Smooth muscle cell (in vitro differentiated cells): ENCODE measurements at regions not wholly inside any gene's neighbourhood (a gene's known extent, or its start where the extent isn't known, plus 50 kb on each side); places are given as distances from the start of the nearest gene placed in this dataset.

Experiments
- DNase-seq: peaks from one replicate; lab custom pipeline; 2025; ENCODE audit not compliant: unreplicated experiment; lab: John Stamatoyannopoulos, UW
- H2AFZ ChIP-seq: fragments of 200-600 bp; sonication (generic); 2 replicates; pipeline ENCODE4 v1.6.0; 2016; ENCODE audit warnings: antibody characterized with exemption, low read depth, mild to moderate bottlenecking
- H3F3A ChIP-seq: fragments of 200-600 bp; sonication (generic); 2 replicates; pipeline ENCODE4 v1.6.0; 2017; ENCODE audit warnings: antibody characterized with exemption, low read depth
- H3K27ac ChIP-seq: fragments of 200-600 bp; sonication (generic); 2 replicates; pipeline ENCODE4 v1.5.1; 2016; ENCODE audit warnings: low read depth, mild to moderate bottlenecking
- H3K27me3 ChIP-seq: fragments of 200-600 bp; sonication (generic); 2 replicates; pipeline ENCODE4 v1.6.1; 2016; ENCODE audit warnings: low read depth, mild to moderate bottlenecking
- H3K36me3 ChIP-seq: fragments of 200-600 bp; sonication (generic); 2 replicates; pipeline ENCODE4 v1.5.1; 2016; ENCODE audit warnings: low read depth
- H3K4me1 ChIP-seq: fragments of 200-600 bp; sonication (generic); 2 replicates; pipeline ENCODE4 v1.5.1; 2016; ENCODE audit warnings: low read depth
- H3K4me2 ChIP-seq: fragments of 200-600 bp; sonication (generic); 2 replicates; pipeline ENCODE4 v1.6.0; 2016; ENCODE audit warnings: mild to moderate bottlenecking
- H3K4me3 ChIP-seq: fragments of 200-600 bp; sonication (generic); 2 replicates; pipeline ENCODE4 v1.5.1; 2016; ENCODE audit warnings: mild to moderate bottlenecking
- H3K79me2 ChIP-seq: fragments of 200-600 bp; sonication (generic); 2 replicates; pipeline ENCODE4 v1.6.0; 2016; ENCODE audit warnings: low read depth, mild to moderate bottlenecking
- H3K9ac ChIP-seq: fragments of 200-600 bp; sonication (generic); 2 replicates; pipeline ENCODE4 v1.6.0; 2016; ENCODE audit warnings: low read depth
- H3K9me3 ChIP-seq: fragments of 200-600 bp; sonication (generic); replicated peaks from 2 replicates; pipeline ENCODE4 v1.5.1; 2016; ENCODE audit warnings: low read depth
- H4K20me1 ChIP-seq: fragments of 200-600 bp; sonication (generic); 2 replicates; pipeline ENCODE4 v1.6.0; 2016; ENCODE audit warnings: low read depth
- CTCF ChIP-seq: fragments of 200-600 bp; sonication (generic); IDR thresholded peaks from 2 replicates; pipeline ENCODE4 v1.5.1; 2017; ENCODE audit warnings: borderline replicate concordance, mild to moderate bottlenecking, antibody characterized with exemption; ENCODE audit not compliant: insufficient read depth, poor library complexity, severe bottlenecking
- WGBS: methylation state at CpG from one replicate; pipeline ENCODE4 v1.1.7; 2016; ENCODE audit warnings: low lambda C conversion rate; 5-methylcytosine and 5-hydroxymethylcytosine counted together

- H3K9ac ChIP-seq: no peak overlapping the region
- no peaks in the 10 kb centered on the region for H4K20me1 ChIP-seq
- H3K27me3 ChIP-seq: no peaks in the 10 kb centered on the region
- H3K36me3 ChIP-seq: no peaks in the 10 kb centered on the region
- H3K4me1 ChIP-seq: no peaks in the 10 kb centered on the region
- no peak overlapping the region for H3K4me3 ChIP-seq
- no peak for DNase-seq
- no peak overlapping the region for H3K4me2 ChIP-seq
- H3K79me2 ChIP-seq: no peaks in the 10 kb centered on the region
- H3K9me3 ChIP-seq: no peaks in the 10 kb centered on the region
- H3F3A ChIP-seq: no peaks in the 10 kb centered on the region
- H2AFZ ChIP-seq: no peak overlapping the region
- TF ChIP-seq CTCF: no peak
- WGBS: 91% methylated on average over 3 of the region's 3 CpGs
- no peak overlapping the region for H3K27ac ChIP-seq
These were observed 107.0 kb downstream of the SLC24A2 start for GRCh38 chr9:19681846-19682245.

- H3K9me3 ChIP-seq: no peaks in the 10 kb centered on the region
- no peaks in the 10 kb centered on the region for H4K20me1 ChIP-seq
- 22% methylated on average over 5 of the region's 5 CpGs for WGBS
These were observed 110.9 kb downstream of the SLC24A2 start for GRCh38 chr9:19677924-19678323.

GRCh38 chr9:19675492-19675891 is 113.3 kb downstream of the SLC24A2 start:
- no peaks in the 10 kb centered on the region for H4K20me1 ChIP-seq
- no peaks in the 10 kb centered on the region for H3K4me1 ChIP-seq
- no peak overlapping the region for H3K27ac ChIP-seq
- no peak overlapping the region for H3K4me2 ChIP-seq
- no peaks in the 10 kb centered on the region for H3K36me3 ChIP-seq
- H3K4me3 ChIP-seq: no peak overlapping the region
- no peak overlapping the region for H3K9ac ChIP-seq
- no peak for TF ChIP-seq CTCF
- no peaks in the 10 kb centered on the region for H3K27me3 ChIP-seq
- H2AFZ ChIP-seq: no peak overlapping the region
- no peaks in the 10 kb centered on the region for H3K79me2 ChIP-seq
- H3F3A ChIP-seq: no peaks in the 10 kb centered on the region
- H3K9me3 ChIP-seq: no peaks in the 10 kb centered on the region
- WGBS: 87% methylated on average over 9 of the region's 9 CpGs
- DNase-seq: no peak

More at GRCh38 chr9:19677924-19678323, 110.9 kb downstream of the SLC24A2 start:
- TF ChIP-seq CTCF: no peak
- DNase-seq: no peak
- H3K79me2 ChIP-seq: no peaks in the 10 kb centered on the region
- no peak overlapping the region for H2AFZ ChIP-seq
- H3K27ac ChIP-seq: no peak overlapping the region
- H3K4me3 ChIP-seq: no peak overlapping the region
- H3K4me2 ChIP-seq: no peak overlapping the region
- no peaks in the 10 kb centered on the region for H3K4me1 ChIP-seq
- no peak overlapping the region for H3K9ac ChIP-seq
- H3K36me3 ChIP-seq: no peaks in the 10 kb centered on the region
- no peaks in the 10 kb centered on the region for H3F3A ChIP-seq
- no peaks in the 10 kb centered on the region for H3K27me3 ChIP-seq

GRCh38 chr9:19666575-19666974 is 122.3 kb downstream of the SLC24A2 start:
- Histone ChIP-seq H3K4me3 (no peak overlapping the region), H3K36me3 (no peaks in the 10 kb centered on the region), H2AFZ (no peak overlapping the region), H3F3A (no peaks in the 10 kb centered on the region), H3K27ac (no peak overlapping the region), H3K9ac (no peak overlapping the region), H3K27me3 (no peaks in the 10 kb centered on the region), H3K9me3 (no peaks in the 10 kb centered on the region), H4K20me1 (no peaks in the 10 kb centered on the region), H3K4me2 (no peak overlapping the region), H3K79me2 (no peaks in the 10 kb centered on the region), H3K4me1 (no peaks in the 10 kb centered on the region)
- no peak for DNase-seq
- no peak for TF ChIP-seq CTCF
